Psoas muscle (tissue), 7 donors: ENCODE measurements at regions not wholly inside any gene's neighbourhood (a gene's known extent, or its start where the extent isn't known, plus 50 kb on each side); places are given as distances from the start of the nearest gene placed in this dataset.

Experiments used
- ATAC-seq, 4 donors: fragments of 200-7000 bp; cut with Tn5 transposase; one replicate each; pipeline ENCODE4 v1.9.1; 2020; ENCODE audit warnings: moderate library complexity in 3 of 4, mild to moderate bottlenecking in 2 of 4
- DNase-seq, 2 donors: peaks; one replicate each; pipeline ENCODE4 v3.0.0-alpha.2; 2020
- H3K27ac ChIP-seq: fragments of 200-600 bp; one replicate; pipeline ENCODE4 v1.8.0; 2022
- H3K27me3 ChIP-seq, 3 donors: fragments of 200-600 bp in 1 of 3; one replicate each; pipeline versions ENCODE4 v1.6.1 to v1.8.0; 2013 to 2022; ENCODE audit warnings: low read length in 2 of 3, mild to moderate bottlenecking in 2 of 3, moderate library complexity in 1 of 3; ENCODE audit not compliant: insufficient read depth in 3 of 3
- H3K36me3 ChIP-seq, 2 donors: fragments of 200-600 bp in 1 of 2; one replicate each; pipeline versions ENCODE4 v1.6.1 to v1.8.0; 2013 to 2022; ENCODE audit warnings: low read depth in 1 of 2, mild to moderate bottlenecking in 1 of 2, moderate library complexity in 1 of 2; ENCODE audit not compliant: insufficient read depth in 1 of 2
- H3K4me1 ChIP-seq: fragments of 200-600 bp; one replicate; pipeline ENCODE4 v1.8.0; 2022
- H3K4me3 ChIP-seq: fragments of 200-600 bp; one replicate; pipeline ENCODE4 v1.8.0; 2022; ENCODE audit warnings: mild to moderate bottlenecking
- H3K9me3 ChIP-seq: fragments of 200-600 bp; one replicate; pipeline ENCODE4 v1.8.0; 2022
- whole genome bisulfite sequencing, 3 donors: extraction: QIAGEN DNeasy Blood & Tissue Kit; methylation state at CpG; one replicate each; pipeline versions ENCODE4 v1.1.6 to v1.1.7; 2013; 5-methylcytosine and 5-hydroxymethylcytosine counted together
- intact Hi-C, 2 donors: fragments of 100-400 bp; cut with DNase I; formaldehyde crosslinking; loops; one replicate each; pipeline versions ENCODE4 v1.11.0 to v1.14.2; 2022
- TF ChIP-seq, protein P1 (sequence below): fragments of 200-600 bp; IDR thresholded peaks from one replicate; pipeline ENCODE4 v1.8.0; 2022; ENCODE audit warnings: antibody characterized with exemption
- donor health status: healthy with polysubstance abuse.
- donor health status: DM: no; HTN: no; CAD: no; lungs with moderate emphysema.
- donor health status: Bipolar disorder and iron deficiency.
- donor health status: healthy.
- donor health status: DM: yes; HTN: yes; CAD: no.
- donor health status: DM: no; HTN: no; CAD: no.
- donor health status: DM: yes; HTN: yes; CAD: no.

DNA sequence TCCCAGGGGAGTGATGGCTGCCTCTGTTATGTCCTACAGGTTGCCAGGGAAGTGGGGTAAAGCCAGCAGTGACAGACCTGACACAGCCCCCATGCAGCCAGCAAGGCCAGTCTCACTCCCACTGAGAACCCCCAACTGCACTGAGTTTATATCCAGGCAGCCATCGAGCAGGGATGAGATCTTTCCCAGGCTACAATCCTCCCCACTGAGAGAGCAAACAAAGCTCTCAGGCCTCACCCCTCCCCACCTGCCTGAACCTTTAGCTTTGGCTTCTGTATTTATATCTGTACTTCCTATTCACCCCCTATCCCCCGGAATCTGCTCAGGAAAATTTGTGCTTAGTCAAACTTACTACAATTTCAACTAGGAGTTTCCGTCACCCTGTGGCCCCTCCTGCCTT is 284.1 kb downstream of the FAM170A start:
- no peak overlapping the region for H3K4me3 ChIP-seq
- no peaks in the 10 kb centered on the region for H3K36me3 ChIP-seq
- ATAC-seq (no peak), DNase-seq (no peak)
- H3K4me1 ChIP-seq: no peaks in the 10 kb centered on the region
- H3K27ac ChIP-seq: no peak overlapping the region
- 46 to 53% (median 48%) methylated on average over 3 of the region's 3 CpGs for WGBS, 3 donors
- intact Hi-C loops: no loop called here
- H3K9me3 ChIP-seq: no peaks in the 10 kb centered on the region
- TF ChIP-seq, protein P1, sequence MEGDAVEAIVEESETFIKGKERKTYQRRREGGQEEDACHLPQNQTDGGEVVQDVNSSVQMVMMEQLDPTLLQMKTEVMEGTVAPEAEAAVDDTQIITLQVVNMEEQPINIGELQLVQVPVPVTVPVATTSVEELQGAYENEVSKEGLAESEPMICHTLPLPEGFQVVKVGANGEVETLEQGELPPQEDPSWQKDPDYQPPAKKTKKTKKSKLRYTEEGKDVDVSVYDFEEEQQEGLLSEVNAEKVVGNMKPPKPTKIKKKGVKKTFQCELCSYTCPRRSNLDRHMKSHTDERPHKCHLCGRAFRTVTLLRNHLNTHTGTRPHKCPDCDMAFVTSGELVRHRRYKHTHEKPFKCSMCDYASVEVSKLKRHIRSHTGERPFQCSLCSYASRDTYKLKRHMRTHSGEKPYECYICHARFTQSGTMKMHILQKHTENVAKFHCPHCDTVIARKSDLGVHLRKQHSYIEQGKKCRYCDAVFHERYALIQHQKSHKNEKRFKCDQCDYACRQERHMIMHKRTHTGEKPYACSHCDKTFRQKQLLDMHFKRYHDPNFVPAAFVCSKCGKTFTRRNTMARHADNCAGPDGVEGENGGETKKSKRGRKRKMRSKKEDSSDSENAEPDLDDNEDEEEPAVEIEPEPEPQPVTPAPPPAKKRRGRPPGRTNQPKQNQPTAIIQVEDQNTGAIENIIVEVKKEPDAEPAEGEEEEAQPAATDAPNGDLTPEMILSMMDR: no peak
- H3K27me3 ChIP-seq: no peaks in the 10 kb centered on the region

DNA sequence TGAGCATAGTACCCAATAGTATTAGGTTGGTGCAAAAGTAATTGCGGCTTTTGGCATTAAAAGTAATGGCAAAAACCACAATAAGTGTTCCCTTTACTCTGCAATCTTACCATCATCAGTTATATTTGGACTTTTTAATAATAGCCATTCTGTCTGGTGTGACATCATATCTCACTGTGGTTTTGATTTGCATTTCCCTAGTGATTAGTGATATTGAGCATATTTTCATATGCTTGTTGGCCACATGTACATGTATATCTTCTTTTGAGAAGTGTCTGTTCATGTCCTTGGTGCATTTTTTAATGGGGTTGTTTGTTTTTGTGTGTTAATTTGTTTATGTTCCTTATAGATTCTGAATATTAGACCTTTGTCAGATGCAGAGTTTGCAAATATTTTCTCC is 289.9 kb downstream of the FAM170A start:
- TF ChIP-seq, protein P1: no peak
- H3K36me3 ChIP-seq: no peaks in the 10 kb centered on the region
- WGBS, 3 donors: 80 to 93% (median 86%) methylated on average over 1 of the region's 1 CpG
- no peaks in the 10 kb centered on the region for H3K27me3 ChIP-seq
- DNase-seq: no peak
- no peaks in the 10 kb centered on the region for H3K9me3 ChIP-seq
- no peaks in the 10 kb centered on the region for H3K4me1 ChIP-seq
- ATAC-seq: no peak
- no peak overlapping the region for H3K27ac ChIP-seq
- H3K4me3 ChIP-seq: no peak overlapping the region
- intact Hi-C loops: no loop called here

DNA sequence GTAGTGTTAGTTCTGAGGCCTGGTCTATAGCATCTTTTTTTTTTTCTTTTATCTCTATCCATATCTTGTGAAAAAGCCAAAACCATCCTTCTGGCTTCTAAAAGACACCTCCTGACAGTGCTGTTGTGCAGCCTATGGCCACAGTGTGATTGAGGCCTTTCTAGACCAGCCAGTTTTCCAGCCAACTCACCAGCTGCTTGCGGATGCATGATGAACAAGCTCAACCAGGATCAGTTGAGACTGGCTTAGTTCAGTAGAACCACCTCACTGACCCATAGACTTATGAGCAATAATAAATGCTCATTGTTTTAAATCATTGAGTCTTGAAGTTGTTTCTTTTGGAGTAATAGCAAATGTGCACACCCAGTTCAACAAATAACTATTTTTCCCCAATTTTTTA is 296.9 kb downstream of the FAM170A start:
- H3K36me3 ChIP-seq: no peaks in the 10 kb centered on the region
- no peak overlapping the region for H3K4me3 ChIP-seq
- intact Hi-C loops: no loop called here
- ATAC-seq (no peak), DNase-seq (no peak)
- H3K9me3 ChIP-seq: no peaks in the 10 kb centered on the region
- 88 to 97% (median 97%) methylated on average over 1 of the region's 1 CpG for WGBS, 3 donors
- H3K4me1 ChIP-seq: no peaks in the 10 kb centered on the region
- TF ChIP-seq, protein P1: no peak
- no peaks in the 10 kb centered on the region for H3K27me3 ChIP-seq
- H3K27ac ChIP-seq: no peak overlapping the region

DNA sequence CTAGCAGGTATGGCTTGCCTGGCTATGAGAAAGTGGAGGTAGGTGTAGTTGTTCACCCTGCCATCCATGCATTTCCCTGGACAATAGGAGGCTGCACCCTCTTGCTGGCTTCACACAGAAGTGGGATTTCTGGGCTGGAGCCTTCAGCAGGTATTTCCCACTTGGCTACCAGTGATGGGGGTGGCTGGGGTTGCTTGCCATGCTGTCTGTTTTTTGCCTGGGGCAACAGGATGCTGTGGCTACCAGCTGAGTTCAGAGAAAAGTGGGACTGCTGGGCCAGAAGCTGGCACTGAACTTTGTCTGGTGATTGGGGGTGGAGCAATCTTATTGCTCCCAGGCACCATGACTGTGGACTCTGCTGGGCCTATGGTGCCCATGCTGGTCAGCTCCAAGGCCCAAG is 299.6 kb downstream of the FAM170A start:
- DNase-seq (no peak), ATAC-seq (no peak)
- TF ChIP-seq, protein P1: no peak
- H3K4me3 ChIP-seq: no peak overlapping the region
- H3K9me3 ChIP-seq: no peaks in the 10 kb centered on the region
- no peaks in the 10 kb centered on the region for H3K36me3 ChIP-seq
- H3K4me1 ChIP-seq: no peaks in the 10 kb centered on the region
- intact Hi-C loops: no loop called here
- no peak overlapping the region for H3K27ac ChIP-seq
- H3K27me3 ChIP-seq: no peaks in the 10 kb centered on the region

DNA sequence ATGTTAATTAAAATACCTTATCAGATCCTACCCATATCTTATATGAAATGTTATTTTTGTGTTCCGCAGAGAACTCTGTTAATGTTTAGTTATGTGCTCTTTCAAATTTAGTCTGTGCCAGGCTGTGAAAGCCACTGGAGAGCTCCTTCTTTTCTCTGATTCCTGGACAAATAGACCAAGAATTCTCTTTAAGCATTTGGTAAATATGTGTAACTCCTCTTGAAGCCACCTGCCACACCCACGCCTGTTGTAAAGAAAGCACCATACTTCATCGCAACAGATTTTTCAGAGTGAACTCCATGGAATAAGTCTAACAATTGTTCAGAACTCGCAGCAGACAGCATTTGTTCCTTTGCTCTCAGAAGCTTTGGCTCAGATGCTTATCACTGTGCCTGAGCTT is 301.1 kb downstream of the FAM170A start:
- Histone ChIP-seq H3K9me3 (no peaks in the 10 kb centered on the region), H3K27ac (no peak overlapping the region), H3K4me3 (no peak overlapping the region), H3K36me3 (no peaks in the 10 kb centered on the region), H3K27me3 (no peaks in the 10 kb centered on the region), H3K4me1 (no peaks in the 10 kb centered on the region)
- TF ChIP-seq, protein P1: no peak
- intact Hi-C loops: no loop called here
- no peak for ATAC-seq
- WGBS, 3 donors: 79 to 87% (median 81%) methylated on average over 4 of the region's 4 CpGs
- no peak for DNase-seq
